GM23338 (cell line): ENCODE measurements at regions not wholly inside any gene's neighbourhood (a gene's known extent, or its start where the extent isn't known, plus 50 kb on each side); places are given as distances from the start of the nearest gene placed in this dataset.

Experiments used
- ATAC-seq: fragments of 200-7000 bp; cut with Tn5 transposase; 3 replicates; pipeline ENCODE4 v1.9.1; 2020
- DNase-seq: peaks from one replicate; pipeline ENCODE4 v3.0.0-alpha.2; 2015; ENCODE audit warnings: low spot score
- H2AFZ ChIP-seq: fragments of 200-600 bp; sonication (generic); 2 replicates; pipeline ENCODE4 v1.8.0; 2016; ENCODE audit warnings: antibody characterized with exemption, mild to moderate bottlenecking, moderate library complexity
- H3F3A ChIP-seq: fragments of 200-600 bp; sonication (generic); replicated peaks from 2 replicates; pipeline ENCODE4 v1.8.0; 2017; ENCODE audit warnings: antibody characterized with exemption, mixed run types, low read depth
- H3K27ac ChIP-seq: fragments of 200-600 bp; sonication (generic); 2 replicates; pipeline ENCODE4 v1.6.1; 2016; ENCODE audit warnings: low read depth
- H3K27me3 ChIP-seq: fragments of 200-600 bp; sonication (generic); 2 replicates; pipeline ENCODE4 v1.8.0; 2016; ENCODE audit warnings: mild to moderate bottlenecking, mixed run types, moderate library complexity; ENCODE audit not compliant: insufficient read depth
- H3K36me3 ChIP-seq: fragments of 200-600 bp; sonication (generic); 2 replicates; pipeline ENCODE4 v1.8.0; 2016; ENCODE audit warnings: mild to moderate bottlenecking; ENCODE audit not compliant: insufficient read depth
- H3K4me1 ChIP-seq: fragments of 200-600 bp; sonication (generic); 2 replicates; pipeline ENCODE4 v1.8.0; 2016; ENCODE audit warnings: mild to moderate bottlenecking, moderate library complexity; ENCODE audit not compliant: insufficient read depth
- H3K4me2 ChIP-seq: fragments of 200-600 bp; sonication (generic); 2 replicates; pipeline ENCODE4 v1.7.1; 2017; ENCODE audit warnings: mixed run types
- H3K4me3 ChIP-seq: fragments of 200-600 bp; sonication (generic); 2 replicates; pipeline ENCODE4 v1.6.1; 2016; ENCODE audit warnings: mixed run types
- H3K79me2 ChIP-seq: fragments of 200-600 bp; sonication (generic); replicated peaks from 2 replicates; pipeline ENCODE4 v1.8.0; 2017; ENCODE audit warnings: mild to moderate bottlenecking; ENCODE audit not compliant: insufficient read depth
- H3K9me2 ChIP-seq: fragments of 200-600 bp; sonication (generic); 2 replicates; pipeline ENCODE4 v1.8.0; 2017; ENCODE audit not compliant: insufficient read depth
- H4K20me1 ChIP-seq: fragments of 200-600 bp; sonication (generic); replicated peaks from 2 replicates; pipeline ENCODE4 v1.8.0; 2017; ENCODE audit warnings: mild to moderate bottlenecking; ENCODE audit not compliant: insufficient read depth
- H3K27ac Mint-ChIP-seq: 2 replicates; pipeline ENCODE4 v1.8.0; 2020; ENCODE audit warnings: inconsistent platforms, mild to moderate bottlenecking, moderate library complexity, mixed read lengths
- H3K27me3 Mint-ChIP-seq: 3 replicates; pipeline ENCODE4 v1.8.0; 2022; ENCODE audit warnings: low read depth, mild to moderate bottlenecking, moderate library complexity, mixed read lengths, inconsistent platforms; ENCODE audit not compliant: insufficient read depth, poor library complexity
- H3K36me3 Mint-ChIP-seq: 3 replicates; pipeline ENCODE4 v1.8.0; 2021; ENCODE audit warnings: low read depth, mild to moderate bottlenecking, inconsistent platforms, moderate library complexity, mixed read lengths
- H3K4me1 Mint-ChIP-seq: 3 replicates; pipeline ENCODE4 v1.8.0; 2020; ENCODE audit warnings: mild to moderate bottlenecking, inconsistent platforms, mixed read lengths
- H3K4me3 Mint-ChIP-seq: 3 replicates; pipeline ENCODE4 v1.8.0; 2021; ENCODE audit warnings: moderate library complexity, mild to moderate bottlenecking, inconsistent platforms, mixed read lengths
- H3K9me3 Mint-ChIP-seq: 3 replicates; pipeline ENCODE4 v1.8.0; 2020; ENCODE audit warnings: moderate library complexity, mild to moderate bottlenecking, inconsistent platforms, mixed read lengths
- EZH2 ChIP-seq: fragments of 200-600 bp; sonication (generic); IDR thresholded peaks from one replicate; pipeline ENCODE4 v1.8.0; 2017; ENCODE audit warnings: antibody characterized with exemption, mild to moderate bottlenecking, low read depth; ENCODE audit not compliant: unreplicated experiment
- EZH2phosphoT487 ChIP-seq: fragments of 200-600 bp; sonication (generic); IDR thresholded peaks from one replicate; pipeline ENCODE4 v1.8.1; 2018; ENCODE audit warnings: antibody characterized with exemption; ENCODE audit not compliant: unreplicated experiment
- JUNB ChIP-seq: IDR thresholded peaks from one replicate; pipeline ENCODE4 v1.6.1; 2016; ENCODE audit warnings: antibody characterized with exemption; ENCODE audit not compliant: unreplicated experiment
- NANOG ChIP-seq: IDR thresholded peaks from 2 replicates; pipeline ENCODE4 v1.6.1; 2016; ENCODE audit warnings: antibody characterized with exemption, borderline replicate concordance
- POLR2AphosphoS5 ChIP-seq: IDR thresholded peaks from 2 replicates; pipeline ENCODE4 v1.6.1; 2016; ENCODE audit warnings: antibody characterized with exemption, low read depth
- ZNF114 ChIP-seq: fragments of 250-450 bp; sonication (Bioruptor Pico); IDR thresholded peaks from 2 replicates; pipeline ENCODE4 v1.5.0; 2020; ENCODE audit warnings: mild to moderate bottlenecking, moderate library complexity
- ZNF331 ChIP-seq: fragments of 250-450 bp; sonication (Bioruptor Pico); IDR thresholded peaks from 2 replicates; pipeline ENCODE4 v1.5.0; 2020; ENCODE audit warnings: low read depth, mild to moderate bottlenecking, moderate library complexity
- TF ChIP-seq, protein P1 (sequence below), 2 experiments: fragments of 200-600 bp in 1 of 2; sonication (generic) in 1 of 2; conservative IDR thresholded peaks; 2 replicates each; pipeline versions ENCODE4 v1.5.1 to v1.6.1; 2016 to 2017; ENCODE audit warnings: antibody characterized with exemption in 2 of 2, low read depth in 2 of 2, mild to moderate bottlenecking in 2 of 2, moderate library complexity in 1 of 2
- TF ChIP-seq, protein P2 (sequence below): IDR thresholded peaks from 2 replicates; pipeline ENCODE4 v1.6.1; 2016; ENCODE audit warnings: antibody characterized with exemption
- TF ChIP-seq, protein P3 (sequence below): fragments of 250-450 bp; sonication (Bioruptor Pico); IDR thresholded peaks from 2 replicates; pipeline ENCODE4 v1.5.0; 2020; ENCODE audit warnings: mild to moderate bottlenecking, moderate library complexity
- TF ChIP-seq, protein P4 (sequence below): IDR thresholded peaks from one replicate; pipeline ENCODE4 v1.6.1; 2018; ENCODE audit warnings: antibody characterized with exemption; ENCODE audit not compliant: unreplicated experiment

DNA sequence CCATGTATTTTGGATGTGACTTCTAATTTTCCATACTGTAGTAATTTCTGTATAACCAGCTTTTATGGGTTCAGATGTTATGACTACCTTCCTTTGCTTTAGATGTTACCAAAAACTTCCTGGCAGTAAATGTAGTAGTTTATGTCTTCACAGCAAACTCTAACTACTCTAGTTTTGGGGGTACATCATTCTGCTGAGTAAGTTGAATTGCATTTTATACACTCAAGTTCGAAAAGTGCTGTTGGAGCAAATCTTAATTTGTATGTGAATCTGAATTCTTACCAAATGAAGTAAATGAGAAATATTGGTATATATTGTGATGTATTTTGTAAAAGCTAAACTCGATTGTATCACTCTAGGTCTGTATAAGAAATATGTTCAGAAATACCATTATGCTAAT, 728.3 kb upstream of the CDH8 start (continued):
- TF ChIP-seq, protein P1, sequence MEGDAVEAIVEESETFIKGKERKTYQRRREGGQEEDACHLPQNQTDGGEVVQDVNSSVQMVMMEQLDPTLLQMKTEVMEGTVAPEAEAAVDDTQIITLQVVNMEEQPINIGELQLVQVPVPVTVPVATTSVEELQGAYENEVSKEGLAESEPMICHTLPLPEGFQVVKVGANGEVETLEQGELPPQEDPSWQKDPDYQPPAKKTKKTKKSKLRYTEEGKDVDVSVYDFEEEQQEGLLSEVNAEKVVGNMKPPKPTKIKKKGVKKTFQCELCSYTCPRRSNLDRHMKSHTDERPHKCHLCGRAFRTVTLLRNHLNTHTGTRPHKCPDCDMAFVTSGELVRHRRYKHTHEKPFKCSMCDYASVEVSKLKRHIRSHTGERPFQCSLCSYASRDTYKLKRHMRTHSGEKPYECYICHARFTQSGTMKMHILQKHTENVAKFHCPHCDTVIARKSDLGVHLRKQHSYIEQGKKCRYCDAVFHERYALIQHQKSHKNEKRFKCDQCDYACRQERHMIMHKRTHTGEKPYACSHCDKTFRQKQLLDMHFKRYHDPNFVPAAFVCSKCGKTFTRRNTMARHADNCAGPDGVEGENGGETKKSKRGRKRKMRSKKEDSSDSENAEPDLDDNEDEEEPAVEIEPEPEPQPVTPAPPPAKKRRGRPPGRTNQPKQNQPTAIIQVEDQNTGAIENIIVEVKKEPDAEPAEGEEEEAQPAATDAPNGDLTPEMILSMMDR (conservative IDR thresholded peaks at IDR 0.05; ENCODE audit: low read depth in 2 of 2) = no peak
- TF ChIP-seq EZH2phosphoT487 (no peak), NANOG (no peak), ZNF114 (CRISPR knock-in tag) (no peak), POLR2AphosphoS5 (no peak), EZH2 (no peak)
- TF ChIP-seq, protein P2, sequence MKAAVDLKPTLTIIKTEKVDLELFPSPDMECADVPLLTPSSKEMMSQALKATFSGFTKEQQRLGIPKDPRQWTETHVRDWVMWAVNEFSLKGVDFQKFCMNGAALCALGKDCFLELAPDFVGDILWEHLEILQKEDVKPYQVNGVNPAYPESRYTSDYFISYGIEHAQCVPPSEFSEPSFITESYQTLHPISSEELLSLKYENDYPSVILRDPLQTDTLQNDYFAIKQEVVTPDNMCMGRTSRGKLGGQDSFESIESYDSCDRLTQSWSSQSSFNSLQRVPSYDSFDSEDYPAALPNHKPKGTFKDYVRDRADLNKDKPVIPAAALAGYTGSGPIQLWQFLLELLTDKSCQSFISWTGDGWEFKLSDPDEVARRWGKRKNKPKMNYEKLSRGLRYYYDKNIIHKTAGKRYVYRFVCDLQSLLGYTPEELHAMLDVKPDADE = no peak

DNA sequence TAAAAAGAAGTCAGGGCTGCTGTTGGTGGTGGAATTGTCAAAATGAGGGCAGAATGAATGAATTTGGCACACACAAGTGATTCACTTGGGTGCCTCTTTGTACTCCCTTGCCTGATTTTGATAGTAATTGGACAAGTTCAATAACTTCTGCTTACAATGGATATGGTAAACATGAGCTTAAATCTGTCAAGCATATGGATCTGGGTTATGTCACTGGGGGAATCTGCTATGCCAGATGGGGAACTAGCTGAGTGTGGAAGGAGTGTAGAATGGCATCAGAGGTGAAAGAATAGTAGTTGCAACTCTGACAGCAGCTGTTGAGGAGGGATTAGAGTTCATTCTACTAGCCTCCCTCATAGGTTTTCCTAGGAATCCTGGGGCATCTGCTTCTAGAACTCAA, 724.2 kb upstream of the CDH8 start:
- no peaks in the 10 kb centered on the region for H3K27me3 Mint-ChIP-seq
- H3K27ac Mint-ChIP-seq = no peak overlapping the region
- ATAC-seq = no peak
- no peaks in the 10 kb centered on the region for H3K4me1 ChIP-seq
- H3K36me3 Mint-ChIP-seq = no peaks in the 10 kb centered on the region
- no peak overlapping the region for H2AFZ ChIP-seq
- no peak overlapping the region for H3K4me3 Mint-ChIP-seq
- no peaks in the 10 kb centered on the region; the same call in 2 of the 3 replicates for H3K9me3 Mint-ChIP-seq
- no peak for DNase-seq
- no peaks in the 10 kb centered on the region for H3F3A ChIP-seq
- no peaks in the 10 kb centered on the region for H3K4me1 Mint-ChIP-seq
- H3K27me3 ChIP-seq = no peaks in the 10 kb centered on the region
- no peak overlapping the region for H3K4me3 ChIP-seq
- H3K9me2 ChIP-seq = 0 out of 2 replicates have a peak, but pooled peaks cover 6% of the 10 kb centered on the region
- no peak overlapping the region for H3K4me2 ChIP-seq
- H4K20me1 ChIP-seq = no peaks in the 10 kb centered on the region
- H3K27ac ChIP-seq = no peak overlapping the region
- H3K36me3 ChIP-seq = no peaks in the 10 kb centered on the region
- no peaks in the 10 kb centered on the region for H3K79me2 ChIP-seq
- TF ChIP-seq EZH2 (no peak), NANOG (no peak), EZH2phosphoT487 (no peak), ZNF114 (CRISPR knock-in tag) (no peak), JUNB (no peak), POLR2AphosphoS5 (no peak), ZNF331 (no peak)
- TF ChIP-seq, protein P3, sequence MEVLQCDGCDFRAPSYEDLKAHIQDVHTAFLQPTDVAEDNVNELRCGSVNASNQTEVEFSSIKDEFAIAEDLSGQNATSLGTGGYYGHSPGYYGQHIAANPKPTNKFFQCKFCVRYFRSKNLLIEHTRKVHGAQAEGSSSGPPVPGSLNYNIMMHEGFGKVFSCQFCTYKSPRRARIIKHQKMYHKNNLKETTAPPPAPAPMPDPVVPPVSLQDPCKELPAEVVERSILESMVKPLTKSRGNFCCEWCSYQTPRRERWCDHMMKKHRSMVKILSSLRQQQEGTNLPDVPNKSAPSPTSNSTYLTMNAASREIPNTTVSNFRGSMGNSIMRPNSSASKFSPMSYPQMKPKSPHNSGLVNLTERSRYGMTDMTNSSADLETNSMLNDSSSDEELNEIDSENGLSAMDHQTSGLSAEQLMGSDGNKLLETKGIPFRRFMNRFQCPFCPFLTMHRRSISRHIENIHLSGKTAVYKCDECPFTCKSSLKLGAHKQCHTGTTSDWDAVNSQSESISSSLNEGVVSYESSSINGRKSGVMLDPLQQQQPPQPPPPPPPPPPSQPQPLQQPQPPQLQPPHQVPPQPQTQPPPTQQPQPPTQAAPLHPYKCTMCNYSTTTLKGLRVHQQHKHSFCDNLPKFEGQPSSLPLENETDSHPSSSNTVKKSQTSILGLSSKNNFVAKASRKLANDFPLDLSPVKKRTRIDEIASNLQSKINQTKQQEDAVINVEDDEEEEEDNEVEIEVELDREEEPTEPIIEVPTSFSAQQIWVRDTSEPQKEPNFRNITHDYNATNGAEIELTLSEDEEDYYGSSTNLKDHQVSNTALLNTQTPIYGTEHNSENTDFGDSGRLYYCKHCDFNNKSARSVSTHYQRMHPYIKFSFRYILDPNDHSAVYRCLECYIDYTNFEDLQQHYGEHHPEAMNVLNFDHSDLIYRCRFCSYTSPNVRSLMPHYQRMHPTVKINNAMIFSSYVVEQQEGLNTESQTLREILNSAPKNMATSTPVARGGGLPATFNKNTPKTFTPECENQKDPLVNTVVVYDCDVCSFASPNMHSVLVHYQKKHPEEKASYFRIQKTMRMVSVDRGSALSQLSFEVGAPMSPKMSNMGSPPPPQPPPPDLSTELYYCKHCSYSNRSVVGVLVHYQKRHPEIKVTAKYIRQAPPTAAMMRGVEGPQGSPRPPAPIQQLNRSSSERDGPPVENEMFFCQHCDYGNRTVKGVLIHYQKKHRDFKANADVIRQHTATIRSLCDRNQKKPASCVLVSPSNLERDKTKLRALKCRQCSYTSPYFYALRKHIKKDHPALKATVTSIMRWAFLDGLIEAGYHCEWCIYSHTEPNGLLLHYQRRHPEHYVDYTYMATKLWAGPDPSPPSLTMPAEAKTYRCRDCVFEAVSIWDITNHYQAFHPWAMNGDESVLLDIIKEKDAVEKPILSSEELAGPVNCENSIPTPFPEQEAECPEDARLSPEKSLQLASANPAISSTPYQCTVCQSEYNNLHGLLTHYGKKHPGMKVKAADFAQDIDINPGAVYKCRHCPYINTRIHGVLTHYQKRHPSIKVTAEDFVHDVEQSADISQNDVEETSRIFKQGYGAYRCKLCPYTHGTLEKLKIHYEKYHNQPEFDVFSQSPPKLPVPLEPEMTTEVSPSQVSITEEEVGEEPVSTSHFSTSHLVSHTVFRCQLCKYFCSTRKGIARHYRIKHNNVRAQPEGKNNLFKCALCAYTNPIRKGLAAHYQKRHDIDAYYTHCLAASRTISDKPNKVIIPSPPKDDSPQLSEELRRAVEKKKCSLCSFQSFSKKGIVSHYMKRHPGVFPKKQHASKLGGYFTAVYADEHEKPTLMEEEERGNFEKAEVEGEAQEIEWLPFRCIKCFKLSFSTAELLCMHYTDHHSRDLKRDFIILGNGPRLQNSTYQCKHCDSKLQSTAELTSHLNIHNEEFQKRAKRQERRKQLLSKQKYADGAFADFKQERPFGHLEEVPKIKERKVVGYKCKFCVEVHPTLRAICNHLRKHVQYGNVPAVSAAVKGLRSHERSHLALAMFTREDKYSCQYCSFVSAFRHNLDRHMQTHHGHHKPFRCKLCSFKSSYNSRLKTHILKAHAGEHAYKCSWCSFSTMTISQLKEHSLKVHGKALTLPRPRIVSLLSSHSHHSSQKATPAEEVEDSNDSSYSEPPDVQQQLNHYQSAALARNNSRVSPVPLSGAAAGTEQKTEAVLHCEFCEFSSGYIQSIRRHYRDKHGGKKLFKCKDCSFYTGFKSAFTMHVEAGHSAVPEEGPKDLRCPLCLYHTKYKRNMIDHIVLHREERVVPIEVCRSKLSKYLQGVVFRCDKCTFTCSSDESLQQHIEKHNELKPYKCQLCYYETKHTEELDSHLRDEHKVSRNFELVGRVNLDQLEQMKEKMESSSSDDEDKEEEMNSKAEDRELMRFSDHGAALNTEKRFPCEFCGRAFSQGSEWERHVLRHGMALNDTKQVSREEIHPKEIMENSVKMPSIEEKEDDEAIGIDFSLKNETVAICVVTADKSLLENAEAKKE (CRISPR knock-in tag) = no peak
- TF ChIP-seq, protein P2 = no peak
- TF ChIP-seq, protein P4, sequence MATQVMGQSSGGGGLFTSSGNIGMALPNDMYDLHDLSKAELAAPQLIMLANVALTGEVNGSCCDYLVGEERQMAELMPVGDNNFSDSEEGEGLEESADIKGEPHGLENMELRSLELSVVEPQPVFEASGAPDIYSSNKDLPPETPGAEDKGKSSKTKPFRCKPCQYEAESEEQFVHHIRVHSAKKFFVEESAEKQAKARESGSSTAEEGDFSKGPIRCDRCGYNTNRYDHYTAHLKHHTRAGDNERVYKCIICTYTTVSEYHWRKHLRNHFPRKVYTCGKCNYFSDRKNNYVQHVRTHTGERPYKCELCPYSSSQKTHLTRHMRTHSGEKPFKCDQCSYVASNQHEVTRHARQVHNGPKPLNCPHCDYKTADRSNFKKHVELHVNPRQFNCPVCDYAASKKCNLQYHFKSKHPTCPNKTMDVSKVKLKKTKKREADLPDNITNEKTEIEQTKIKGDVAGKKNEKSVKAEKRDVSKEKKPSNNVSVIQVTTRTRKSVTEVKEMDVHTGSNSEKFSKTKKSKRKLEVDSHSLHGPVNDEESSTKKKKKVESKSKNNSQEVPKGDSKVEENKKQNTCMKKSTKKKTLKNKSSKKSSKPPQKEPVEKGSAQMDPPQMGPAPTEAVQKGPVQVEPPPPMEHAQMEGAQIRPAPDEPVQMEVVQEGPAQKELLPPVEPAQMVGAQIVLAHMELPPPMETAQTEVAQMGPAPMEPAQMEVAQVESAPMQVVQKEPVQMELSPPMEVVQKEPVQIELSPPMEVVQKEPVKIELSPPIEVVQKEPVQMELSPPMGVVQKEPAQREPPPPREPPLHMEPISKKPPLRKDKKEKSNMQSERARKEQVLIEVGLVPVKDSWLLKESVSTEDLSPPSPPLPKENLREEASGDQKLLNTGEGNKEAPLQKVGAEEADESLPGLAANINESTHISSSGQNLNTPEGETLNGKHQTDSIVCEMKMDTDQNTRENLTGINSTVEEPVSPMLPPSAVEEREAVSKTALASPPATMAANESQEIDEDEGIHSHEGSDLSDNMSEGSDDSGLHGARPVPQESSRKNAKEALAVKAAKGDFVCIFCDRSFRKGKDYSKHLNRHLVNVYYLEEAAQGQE = no peak
